RWPE1 (cell line): ENCODE measurements at regions not wholly inside any gene's neighbourhood (a gene's known extent, or its start where the extent isn't known, plus 50 kb on each side); places are given as distances from the start of the nearest gene placed in this dataset.

ENCODE experiments used
- CTCF ChIA-PET: fragments of 350-600 bp; sonication (Branson Sonifier 250); formaldehyde crosslinking; extraction: SDS; loops from one replicate; lab custom pipeline; 2021; lab: Yijun Ruan, JAX
- POLR2A ChIA-PET: fragments of 400-600 bp; formaldehyde crosslinking; extraction: SDS; loops from one replicate; lab custom pipeline; 2020; ENCODE audit warnings: antibody characterized with exemption; ENCODE audit not compliant: low non-redundant PET; lab: Yijun Ruan, JAX
- DNase-seq: peaks from one replicate; pipeline ENCODE4 v3.0.0; 2012; ENCODE audit warnings: low spot score
- H3K27ac ChIP-seq: fragments of 450-650 bp; 2 replicates; pipeline ENCODE4 v1.5.1; 2017
- CTCF ChIP-seq: fragments of 450-650 bp; conservative IDR thresholded peaks from 2 replicates; pipeline ENCODE4 v1.5.1; 2017; ENCODE audit warnings: low read depth, mild to moderate bottlenecking

DNA sequence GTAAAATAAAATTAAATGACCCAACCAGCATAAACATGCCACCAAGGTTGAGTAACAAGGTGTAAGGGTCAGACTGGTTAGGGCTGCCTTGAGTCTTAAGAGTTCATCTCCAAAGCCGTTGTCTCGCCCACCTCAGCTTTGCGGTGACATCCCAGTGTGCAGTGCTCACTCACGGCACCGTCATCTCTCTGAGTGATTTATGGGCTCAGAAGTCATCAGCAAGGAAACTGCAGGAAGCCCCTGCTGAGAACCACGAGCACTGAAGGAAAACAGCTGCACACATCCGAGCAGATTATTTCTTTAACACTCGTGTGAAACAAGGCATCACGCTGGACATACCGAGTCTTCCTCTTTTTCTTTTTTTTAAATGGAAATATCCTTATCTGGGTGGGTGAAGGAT lies 411.1 kb downstream of the TRIML1 start:
- CTCF ChIA-PET, result interaction anchor here (0.7 kb wide), 1 partner anchor 158 kb away, joined by 3 read pairs; no protein-coding TSS in a partner anchor
- no peak for TF ChIP-seq CTCF
- DNase-seq, result no peak
- H3K27ac ChIP-seq, result no peak overlapping the region
- POLR2A ChIA-PET, result no interaction called here

GRCh38 chr4:188551156-188551555 lies 411.9 kb downstream of the TRIML1 start:
- no peak for DNase-seq
- no peak for TF ChIP-seq CTCF
- ChIA-PET CTCF (no interaction called here), POLR2A (no interaction called here)
- no peak overlapping the region for H3K27ac ChIP-seq

GRCh38 chr4:188552741-188553275 lies 413.6 kb downstream of the TRIML1 start:
- CTCF ChIA-PET, result interaction anchor here (0.6 kb wide), 2 partner anchors 622 to 1388 kb away, joined by 4 to 6 read pairs; partner anchors contain the start of gene FRG1
- no peak overlapping the region for H3K27ac ChIP-seq
- DNase-seq, result no peak
- POLR2A ChIA-PET, result no interaction called here
- no peak for TF ChIP-seq CTCF

GRCh38 chr4:188554413-188554812 lies 415.2 kb downstream of the TRIML1 start:
- ChIA-PET POLR2A (no interaction called here), CTCF (no interaction called here)
- H3K27ac ChIP-seq, result no peak overlapping the region
- no peak for TF ChIP-seq CTCF
- no peak for DNase-seq

- POLR2A ChIA-PET, result no interaction called here
These were observed 433.9 kb downstream of the TRIML1 start for GRCh38 chr4:188573104-188573503.

DNA sequence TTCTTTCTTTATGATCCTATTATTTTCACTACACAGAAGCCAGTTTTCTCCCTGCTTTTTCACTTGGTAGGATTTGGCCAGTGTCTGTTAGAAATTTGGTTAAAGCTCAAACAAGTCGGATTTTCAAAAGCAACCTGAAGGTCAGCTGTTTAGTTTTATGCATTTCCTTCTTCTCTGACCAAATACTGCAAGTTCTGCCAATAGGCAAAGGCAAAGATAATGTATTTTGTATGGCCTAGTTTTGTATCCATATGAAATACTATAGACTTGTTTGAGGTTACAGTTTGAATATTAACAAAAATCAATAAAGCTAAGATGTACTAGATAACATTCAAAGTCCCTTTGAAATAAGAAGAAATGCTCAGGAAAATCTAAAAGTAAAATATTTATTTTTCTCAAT lies 439.4 kb downstream of the TRIML1 start:
- CTCF ChIA-PET, result no interaction called here
- TF ChIP-seq CTCF, result no peak
- POLR2A ChIA-PET, result no interaction called here
- no peak for DNase-seq
- no peak overlapping the region for H3K27ac ChIP-seq

More at GRCh38 chr4:188573104-188573503, 433.9 kb downstream of the TRIML1 start:
- DNase-seq, result no peak
- TF ChIP-seq CTCF, result no peak
- CTCF ChIA-PET, result no interaction called here
- no peak overlapping the region for H3K27ac ChIP-seq
